HEK293T (cell line): ENCODE measurements at regions not wholly inside any gene's neighbourhood (a gene's known extent, or its start where the extent isn't known, plus 50 kb on each side); places are given as distances from the start of the nearest gene placed in this dataset.

ENCODE experiments used
- ARNT ChIP-seq: fragments of 450-650 bp; IDR thresholded peaks from 2 replicates; pipeline ENCODE4 v1.6.1; 2017; ENCODE audit warnings: mild to moderate bottlenecking
- ELF4 ChIP-seq: fragments of 450-650 bp; IDR thresholded peaks from 2 replicates; pipeline ENCODE4 v1.6.1; 2017; ENCODE audit warnings: antibody characterized with exemption
- FOXK2 ChIP-seq: fragments of 450-650 bp; IDR thresholded peaks from 2 replicates; pipeline ENCODE4 v1.6.1; 2016; ENCODE audit warnings: mild to moderate bottlenecking
- FOXM1 ChIP-seq: fragments of 450-650 bp; IDR thresholded peaks from 2 replicates; pipeline ENCODE4 v1.6.1; 2017; ENCODE audit warnings: mild to moderate bottlenecking, borderline replicate concordance
- NFRKB ChIP-seq: fragments of 450-650 bp; IDR thresholded peaks from 2 replicates; pipeline ENCODE4 v1.6.1; 2016; ENCODE audit warnings: mild to moderate bottlenecking, moderate library complexity
- TARDBP ChIP-seq: fragments of 450-650 bp; IDR thresholded peaks from 2 replicates; pipeline ENCODE4 v1.6.1; 2016

DNA sequence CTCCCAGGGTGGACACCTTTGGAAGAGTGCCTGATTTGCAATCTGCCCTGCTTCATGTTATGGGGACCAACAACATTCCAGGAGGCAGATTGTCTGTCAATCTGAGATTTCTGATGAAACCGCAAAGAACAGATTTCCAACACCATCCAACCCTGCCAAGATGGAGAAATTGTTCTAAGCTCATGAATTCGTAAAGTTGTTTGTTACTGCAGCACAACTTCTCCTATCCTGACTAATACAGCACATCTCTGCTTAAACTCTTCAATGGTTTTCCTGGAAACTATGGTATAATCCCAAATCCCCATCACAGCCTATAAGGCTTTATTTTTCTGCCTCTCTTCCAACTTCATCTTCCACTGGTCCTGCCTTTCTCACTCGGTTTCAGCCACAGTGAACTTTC is 210.3 kb upstream of the TSHZ3 start:
- TF ChIP-seq NFRKB = no peak
- TF ChIP-seq TARDBP = no peak
- TF ChIP-seq ELF4 = no peak
- TF ChIP-seq FOXK2 = no peak
- no peak for TF ChIP-seq ARNT
- TF ChIP-seq FOXM1 = no peak
